ENCODE measurements at regions not wholly inside any gene's neighbourhood (a gene's known extent, or its start where the extent isn't known, plus 50 kb on each side); places are given as distances from the start of the nearest gene placed in this dataset.

- Histone ChIP-seq H3K9ac (ENCODE audit: insufficient read depth, low read length, poor library complexity, severe bottlenecking) (no peak overlapping the region), H3K79me2 (ENCODE audit: insufficient read depth, low read length) (no peaks in the 10 kb centered on the region), H3K4me3 (replicated peaks in 1 of 3; ENCODE audit: low read depth in 2 of 3, low read length in 3 of 3) (no peak overlapping the region), H3K9me3 (replicated peaks in 1 of 2; ENCODE audit: control insufficient read depth in 1 of 2, insufficient read depth in 1 of 2, low read length in 2 of 2) (no peaks in the 10 kb centered on the region), H3K4me1 (ENCODE audit: control insufficient read depth in 1 of 2, insufficient read depth in 2 of 2, low read length in 2 of 2) (peaks cover 0 to 6% of the 10 kb centered on the region in 2 donors), H3K27ac (ENCODE audit: low read depth in 1 of 2, low read length in 2 of 2) (no peak overlapping the region), H4K20me1 (ENCODE audit: insufficient read depth, low read length) (no peaks in the 10 kb centered on the region), H3K36me3 (replicated peaks in 1 of 2; ENCODE audit: control insufficient read depth in 1 of 2, insufficient read depth in 2 of 2, low read length in 2 of 2) (no peaks in the 10 kb centered on the region), H2AFZ (ENCODE audit: insufficient read depth, low read depth, low read length, poor library complexity, severe bottlenecking) (no peak overlapping the region), H3K27me3 (ENCODE audit: control insufficient read depth in 2 of 2, insufficient read depth in 2 of 2, low read length in 2 of 2) (no peaks in the 10 kb centered on the region), H3K4me2 (replicated peaks; ENCODE audit: extremely low read depth, low read length, poor library complexity, severe bottlenecking) (no peak overlapping the region)
- intact Hi-C loops (cut with micrococcal nuclease): no loop called here
- Mint-ChIP-seq H3K36me3 (no peaks in the 10 kb centered on the region), H3K4me3 (no peak overlapping the region), H3K9me3 (peaks cover 0 to 12% (median 1%) of the 10 kb centered on the region in 7 donors), H3K4me1 (peaks cover 1% of the 10 kb centered on the region), H3K27me3 (ENCODE audit: low read depth in 3 of 3) (peaks cover 1 to 10% (median 6%) of the 10 kb centered on the region in 3 donors), H3K27ac (no peak overlapping the region)
- no peak for TF ChIP-seq CTCF (IDR thresholded peaks at IDR 0.05)
- 99% methylated on average over 8 of the region's 14 CpGs for WGBS (ENCODE audit: insufficient coverage)
- DNase-seq: no peak
Observed at GRCh38 chr2:240250150-240250984, 109.9 kb upstream of the OTOS start.

- Histone ChIP-seq H2AFZ (ENCODE audit: insufficient read depth, low read depth, low read length, poor library complexity, severe bottlenecking) (no peak overlapping the region), H3K27me3 (ENCODE audit: control insufficient read depth in 2 of 2, insufficient read depth in 2 of 2, low read length in 2 of 2) (no peaks in the 10 kb centered on the region), H3K36me3 (replicated peaks in 1 of 2; ENCODE audit: control insufficient read depth in 1 of 2, insufficient read depth in 2 of 2, low read length in 2 of 2) (no peaks in the 10 kb centered on the region), H3K4me3 (replicated peaks in 1 of 3; ENCODE audit: low read depth in 2 of 3, low read length in 3 of 3) (no peak overlapping the region), H4K20me1 (ENCODE audit: insufficient read depth, low read length) (no peaks in the 10 kb centered on the region), H3K79me2 (ENCODE audit: insufficient read depth, low read length) (no peaks in the 10 kb centered on the region), H3K4me1 (ENCODE audit: control insufficient read depth in 1 of 2, insufficient read depth in 2 of 2, low read length in 2 of 2) (peaks cover 0 to 6% of the 10 kb centered on the region in 2 donors), H3K9ac (ENCODE audit: insufficient read depth, low read length, poor library complexity, severe bottlenecking) (no peak overlapping the region), H3K27ac (ENCODE audit: low read depth in 1 of 2, low read length in 2 of 2) (no peak overlapping the region), H3K4me2 (replicated peaks; ENCODE audit: extremely low read depth, low read length, poor library complexity, severe bottlenecking) (no peak overlapping the region), H3K9me3 (replicated peaks in 1 of 2; ENCODE audit: control insufficient read depth in 1 of 2, insufficient read depth in 1 of 2, low read length in 2 of 2) (no peaks in the 10 kb centered on the region)
- Mint-ChIP-seq H3K9me3 (peaks cover 0 to 6% (median 1%) of the 10 kb centered on the region in 7 donors), H3K27ac (peak overlapping the region in 2 of 7 donors; percentile 30 to 33), H3K36me3 (no peaks in the 10 kb centered on the region), H3K27me3 (ENCODE audit: low read depth in 3 of 3) (peaks cover 1 to 9% (median 6%) of the 10 kb centered on the region in 3 donors), H3K4me3 (no peak overlapping the region), H3K4me1 (peaks cover 3% of the 10 kb centered on the region)
- intact Hi-C loops (cut with micrococcal nuclease): no loop called here
- TF ChIP-seq CTCF (IDR thresholded peaks at IDR 0.05): no peak
- peak; percentile 24 to 61 (median 40) for DNase-seq
- WGBS (ENCODE audit: insufficient coverage): 77% methylated on average over 25 of the region's 32 CpGs
Observed at GRCh38 chr2:240250985-240251847, 110.8 kb upstream of the OTOS start.

Measured in CD14-positive monocyte (primary cell).